HG02970 (cell line): ENCODE measurements at regions not wholly inside any gene's neighbourhood (a gene's known extent, or its start where the extent isn't known, plus 50 kb on each side); places are given as distances from the start of the nearest gene placed in this dataset.

Source experiments
- ATAC-seq: cut with Tn5 transposase; IDR thresholded peaks from one replicate; pipeline ENCODE4 v1.9.1; 2021; ENCODE audit warnings: mild to moderate bottlenecking, moderate library complexity, moderate number of reproducible peaks; ENCODE audit not compliant: unreplicated experiment, low FRiP score

DNA sequence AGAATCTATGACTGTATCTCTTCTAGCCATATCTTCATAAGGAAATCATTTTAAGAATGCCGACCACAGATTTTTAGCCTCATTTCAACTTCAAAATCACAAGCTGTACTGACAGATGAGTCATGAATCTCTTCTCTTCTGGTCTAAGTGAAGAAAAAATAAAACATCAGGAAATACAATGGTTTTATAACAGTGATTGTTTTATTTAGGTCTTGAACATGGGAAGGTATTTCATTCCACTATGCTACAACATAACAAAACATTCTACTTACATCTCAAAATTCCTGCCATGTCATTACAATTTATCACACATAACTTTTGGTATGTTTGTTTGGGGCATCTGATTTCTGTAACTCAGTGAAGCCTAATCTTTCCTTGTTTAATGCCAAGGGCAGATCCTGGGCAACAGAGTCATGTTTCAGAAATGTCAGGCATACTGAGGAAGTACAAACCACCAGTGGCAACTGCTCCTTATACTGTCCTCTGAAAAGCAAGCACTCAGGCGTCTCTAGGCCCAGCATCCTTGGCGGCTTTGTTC, 325.0 kb downstream of the PDHA2 start:
- no peak for ATAC-seq

DNA sequence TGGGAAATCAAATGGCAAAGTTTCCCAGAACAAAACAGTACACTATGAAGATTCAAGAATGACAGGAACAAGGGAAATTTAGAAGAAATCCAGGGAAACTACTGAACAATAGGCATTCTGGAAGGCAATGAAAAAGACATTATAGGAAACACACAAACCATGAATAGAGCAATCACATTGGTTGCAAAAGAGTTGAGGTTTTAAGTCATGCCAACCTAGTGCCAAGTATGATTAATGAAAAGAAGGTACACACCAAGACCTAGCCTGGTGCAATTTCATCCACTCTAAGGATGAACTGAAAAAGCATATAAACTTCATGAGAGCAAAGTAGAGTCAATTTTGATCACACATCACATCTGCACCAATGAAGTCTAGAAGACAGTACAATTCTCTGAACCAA, 326.9 kb downstream of the PDHA2 start:
- no peak for ATAC-seq

DNA sequence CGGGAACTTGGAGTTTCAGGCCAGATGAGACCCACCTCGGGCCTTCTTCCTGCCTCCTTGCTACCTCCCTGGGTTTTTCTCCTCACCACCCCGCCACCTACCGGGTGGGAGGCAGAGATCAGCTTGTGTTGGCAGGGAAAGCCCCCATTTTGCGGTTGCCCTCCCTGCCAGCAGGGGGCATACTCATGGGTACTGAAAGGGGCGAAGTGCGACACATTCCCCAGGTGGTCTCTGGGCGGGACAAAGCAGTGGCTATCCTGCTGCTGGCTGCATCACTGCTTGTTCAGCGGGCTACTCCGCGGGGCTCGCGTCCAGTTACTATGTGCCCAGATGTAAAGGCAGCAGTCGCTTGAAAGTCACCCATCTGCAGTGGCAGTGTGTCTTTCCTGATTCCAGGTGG, 330.3 kb downstream of the PDHA2 start:
- no peak for ATAC-seq

DNA sequence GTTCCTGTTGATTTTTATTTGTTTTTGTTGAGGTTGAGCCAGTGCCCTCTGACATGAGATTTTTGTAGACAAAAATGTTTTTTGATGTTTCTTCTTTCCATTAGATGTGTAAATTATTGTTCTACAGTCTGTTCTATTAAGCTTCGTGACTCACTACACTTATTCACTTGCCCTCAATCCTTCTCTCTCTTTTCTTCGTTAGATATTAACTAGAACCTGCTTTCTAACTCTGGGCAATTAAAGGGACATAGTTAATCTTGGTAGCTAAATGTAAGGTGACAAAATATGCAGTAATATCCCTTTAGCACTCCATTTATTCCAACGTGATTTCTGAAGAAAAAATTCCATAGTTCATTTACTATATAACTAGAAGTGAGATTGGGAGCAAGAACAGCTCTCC, 333.9 kb downstream of the PDHA2 start:
- no peak for ATAC-seq

DNA sequence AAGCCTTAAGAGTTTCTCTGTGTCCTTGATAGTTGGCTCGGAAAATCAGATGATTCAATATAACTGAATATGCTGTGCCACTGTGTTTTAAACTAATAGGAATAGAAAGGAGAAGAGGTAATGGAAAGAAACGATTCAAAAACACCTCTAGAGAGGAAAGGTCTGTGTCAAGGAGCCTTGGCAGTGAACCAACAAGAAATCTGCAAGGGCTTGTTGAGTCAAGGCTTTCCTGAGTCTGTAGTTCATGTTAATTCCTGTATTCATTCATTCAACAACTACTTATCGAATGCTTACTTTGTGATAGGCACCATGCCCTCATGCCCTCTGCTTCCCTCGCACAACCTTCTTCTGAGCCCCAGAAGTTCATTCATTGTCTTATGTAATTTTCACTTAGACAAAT, 336.0 kb downstream of the PDHA2 start:
- ATAC-seq = no peak

DNA sequence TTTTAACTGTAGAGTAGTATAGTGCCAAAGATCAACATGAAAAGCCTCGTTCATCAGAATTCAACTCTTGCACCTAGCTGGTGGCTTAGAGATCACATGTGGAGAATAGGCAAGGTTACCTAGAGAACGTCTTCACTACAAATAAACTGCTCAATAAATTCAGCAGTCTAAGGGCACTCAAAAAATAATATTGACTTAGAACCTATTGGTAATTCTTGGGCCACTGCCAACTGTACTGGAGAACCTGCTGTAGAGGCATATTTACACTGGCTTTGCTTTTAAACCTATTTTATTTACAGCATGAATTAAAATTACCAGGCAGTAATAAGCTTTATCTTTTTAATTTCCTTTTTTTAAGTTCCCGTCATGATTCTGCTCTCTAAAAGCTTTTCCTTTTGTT, 343.7 kb downstream of the PDHA2 start:
- no peak for ATAC-seq

DNA sequence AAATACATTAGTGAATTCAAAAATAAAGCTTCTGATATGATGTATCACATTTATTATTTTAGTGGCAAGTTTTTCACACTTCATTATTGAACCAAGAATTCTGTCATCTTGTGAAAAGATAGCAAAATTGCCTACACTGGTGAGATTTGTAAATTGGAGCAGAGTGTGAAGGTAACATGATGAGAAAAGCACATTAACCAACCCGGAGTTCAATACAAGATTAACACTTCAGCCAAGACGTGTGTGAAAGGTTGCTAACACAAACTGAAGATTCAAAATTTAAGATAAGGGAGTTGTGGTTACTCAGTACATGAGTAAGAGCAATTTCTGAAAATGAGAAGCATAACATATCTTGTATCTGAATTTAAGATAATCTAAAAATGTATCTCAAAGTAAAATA, 346.7 kb downstream of the PDHA2 start:
- no peak for ATAC-seq

DNA sequence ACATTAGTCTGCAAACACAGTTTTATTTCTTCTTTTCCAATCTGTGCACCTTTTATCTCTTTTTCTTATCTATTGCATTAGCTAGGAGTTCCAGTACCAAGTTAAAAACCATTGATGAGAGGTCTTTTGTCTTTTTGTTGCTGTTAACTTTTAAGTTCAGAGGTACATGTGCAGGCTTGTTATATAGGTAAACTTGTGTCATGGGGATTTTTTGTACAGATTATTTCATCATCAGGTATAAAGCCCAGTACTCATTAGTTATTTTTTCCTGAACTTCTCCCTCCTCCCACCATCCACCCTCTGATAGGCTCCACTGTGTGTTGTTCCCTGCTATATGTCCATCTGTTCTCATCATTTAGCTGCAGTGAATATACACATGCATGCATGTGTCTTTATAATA, 349.9 kb downstream of the PDHA2 start:
- ATAC-seq = no peak

DNA sequence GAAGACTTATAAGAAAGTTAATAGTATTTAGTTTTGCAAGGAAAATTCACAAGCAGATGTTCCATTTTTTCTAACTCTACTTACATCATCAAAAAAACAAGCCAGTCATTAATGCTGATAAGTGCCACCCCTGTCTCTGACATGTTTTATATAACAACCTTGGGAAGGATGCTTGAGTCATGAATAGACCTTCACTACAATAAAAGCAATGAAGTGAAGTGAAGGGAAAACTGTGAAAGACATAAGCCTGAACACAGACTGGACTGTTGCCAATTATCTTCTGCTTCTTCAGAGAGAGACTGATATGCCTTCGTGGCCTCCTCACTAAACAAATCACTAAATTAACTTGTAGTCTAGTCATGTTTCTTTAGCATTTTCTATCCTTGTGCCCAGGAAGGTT, 353.2 kb downstream of the PDHA2 start:
- no peak for ATAC-seq

DNA sequence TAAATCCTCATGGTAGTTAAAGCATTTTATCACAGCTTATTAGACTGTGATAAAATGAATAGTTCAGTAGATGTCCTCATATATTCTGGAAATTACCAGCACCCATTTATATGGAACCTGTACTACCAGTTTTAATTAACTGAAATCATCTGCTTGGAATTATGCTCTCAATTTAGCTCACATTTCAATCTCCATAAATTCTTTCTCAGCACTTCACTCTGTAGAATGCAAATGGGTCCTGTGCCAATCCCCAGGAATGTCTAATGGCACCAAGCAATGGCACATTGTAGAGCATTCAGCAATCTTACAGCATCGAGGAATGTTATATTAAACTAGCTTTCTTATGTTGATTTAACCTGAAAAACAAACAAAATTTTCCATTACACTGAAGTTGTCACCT, 355.1 kb downstream of the PDHA2 start:
- no peak for ATAC-seq

DNA sequence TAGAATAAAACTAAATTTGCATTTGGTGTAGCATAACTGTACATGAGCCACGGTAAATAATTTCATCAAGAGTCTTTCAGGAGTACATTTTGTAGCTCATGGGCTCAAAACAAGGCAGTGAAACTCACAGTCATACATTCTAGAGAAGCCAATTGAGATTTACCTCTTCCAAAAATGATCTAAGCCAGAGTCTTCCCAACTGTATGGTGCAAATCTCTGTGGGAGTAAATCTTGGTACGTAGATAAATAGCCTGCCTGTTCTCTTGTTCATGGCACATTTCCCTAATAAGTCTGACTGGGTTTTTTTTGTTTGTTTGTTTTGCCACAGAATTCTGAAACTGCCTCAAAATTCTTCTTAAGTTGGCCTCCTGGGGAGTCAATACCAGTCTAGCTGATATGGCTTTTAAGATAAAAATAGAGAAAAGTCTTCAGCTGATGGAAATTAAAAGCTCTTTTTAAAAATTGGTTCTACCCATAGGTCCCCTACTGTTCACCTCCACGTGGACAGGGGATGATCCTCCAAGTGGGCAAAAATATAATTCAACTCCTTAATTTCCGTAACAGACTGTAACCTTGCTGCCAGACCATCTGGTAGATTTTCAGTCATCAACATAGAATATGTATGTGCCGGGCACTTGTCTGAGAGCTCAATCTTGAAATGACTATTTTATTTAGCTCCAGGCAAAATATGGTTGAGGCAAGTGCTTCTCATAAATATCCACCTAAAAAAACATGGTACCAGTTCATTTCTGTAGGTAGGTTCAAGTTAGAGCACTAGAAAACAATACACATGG, 365.4 kb downstream of the PDHA2 start:
- ATAC-seq = no peak

DNA sequence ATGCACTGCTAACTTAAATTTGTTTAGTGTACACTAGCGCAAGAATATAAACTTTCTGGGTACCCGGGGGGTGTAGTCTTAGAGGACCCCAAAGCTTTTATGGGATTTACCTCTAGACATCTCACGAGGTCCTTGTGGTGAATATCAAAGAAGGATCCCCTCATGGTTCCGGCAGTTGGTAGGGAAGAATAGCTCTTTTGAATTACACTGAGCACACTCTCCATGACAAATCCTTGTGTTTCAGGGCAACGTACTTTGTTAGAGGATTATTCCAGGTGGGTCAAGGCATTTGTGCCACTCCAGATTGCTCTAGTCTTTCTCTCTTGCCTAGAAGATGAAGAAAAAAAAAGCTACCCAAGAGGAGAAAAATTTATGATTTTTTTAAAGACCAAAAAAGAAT, 387.6 kb downstream of the PDHA2 start:
- ATAC-seq = no peak

DNA sequence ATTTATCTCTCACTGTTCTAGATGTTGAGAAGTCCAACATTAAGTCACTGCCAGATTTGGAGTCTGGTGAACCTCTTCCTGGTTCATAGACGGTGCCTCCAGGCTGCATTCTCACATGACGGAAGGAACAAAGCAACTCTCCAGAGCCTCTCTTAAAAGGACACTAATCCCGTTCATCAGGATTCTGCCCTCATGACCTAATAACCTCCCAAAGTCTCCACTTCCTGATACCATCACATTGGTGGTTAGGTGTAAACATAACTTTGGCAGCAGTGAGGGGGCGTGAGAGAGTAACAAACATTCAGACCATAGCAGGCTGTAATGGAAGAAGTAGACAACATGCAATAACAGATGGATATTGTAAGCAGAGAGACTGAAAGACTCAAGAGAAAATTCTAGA, 388.6 kb downstream of the PDHA2 start:
- ATAC-seq = no peak

DNA sequence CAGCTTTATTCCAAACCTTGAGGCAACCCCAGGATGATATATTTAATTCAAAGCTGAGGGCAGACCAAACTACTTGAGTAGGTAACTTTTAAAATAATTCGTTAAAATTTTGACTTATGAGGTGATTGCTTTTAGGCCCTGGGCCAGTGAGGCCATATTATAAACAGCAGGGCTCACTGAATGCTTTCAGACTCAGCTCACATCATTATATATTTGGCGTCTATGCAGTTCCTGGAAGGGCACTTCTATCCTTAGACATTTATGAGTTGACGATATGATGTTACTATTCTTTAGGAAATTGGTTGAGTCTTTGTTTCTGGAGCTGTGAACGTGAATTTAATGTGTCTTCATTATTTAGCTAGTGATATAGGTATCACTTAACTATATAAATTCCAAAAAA, 400.1 kb downstream of the PDHA2 start:
- ATAC-seq = no peak

DNA sequence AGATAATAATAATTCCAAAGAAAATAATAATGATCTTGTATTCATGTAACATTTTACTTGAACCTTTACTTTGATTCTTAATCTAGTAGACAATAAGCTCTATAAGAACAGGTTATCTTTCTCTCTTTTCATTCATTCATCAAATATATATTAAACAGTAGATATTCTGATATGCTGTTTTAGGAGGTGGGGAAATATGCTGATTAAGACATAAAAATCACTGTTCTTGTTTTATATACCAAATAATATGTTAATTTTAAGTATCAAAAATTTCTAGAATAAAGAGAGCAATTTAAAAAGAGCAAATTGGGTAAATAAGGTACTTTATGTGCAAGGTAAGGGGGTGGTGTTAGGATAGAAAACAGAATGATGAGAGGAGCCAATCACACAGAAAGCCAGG, 401.9 kb downstream of the PDHA2 start:
- ATAC-seq = no peak

DNA sequence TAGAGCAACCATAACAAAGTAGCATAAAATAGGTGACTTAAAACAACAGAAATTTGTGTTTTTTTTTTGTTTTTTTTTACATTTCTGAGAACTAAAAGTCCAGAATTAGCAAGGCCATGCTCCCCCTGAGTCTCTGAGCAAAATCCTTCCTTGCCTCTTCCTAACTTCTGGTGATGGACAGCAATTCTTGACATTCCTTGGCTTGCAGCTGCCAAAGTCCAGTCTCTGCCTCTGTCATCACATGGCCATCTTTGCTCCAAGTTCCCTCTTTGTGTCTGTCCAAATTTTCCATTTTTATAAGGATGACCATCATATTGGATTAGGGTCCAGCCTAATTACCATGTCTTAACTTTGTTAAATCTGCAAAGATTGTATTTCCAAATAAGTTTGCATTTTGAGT, 407.2 kb downstream of the PDHA2 start:
- no peak for ATAC-seq

DNA sequence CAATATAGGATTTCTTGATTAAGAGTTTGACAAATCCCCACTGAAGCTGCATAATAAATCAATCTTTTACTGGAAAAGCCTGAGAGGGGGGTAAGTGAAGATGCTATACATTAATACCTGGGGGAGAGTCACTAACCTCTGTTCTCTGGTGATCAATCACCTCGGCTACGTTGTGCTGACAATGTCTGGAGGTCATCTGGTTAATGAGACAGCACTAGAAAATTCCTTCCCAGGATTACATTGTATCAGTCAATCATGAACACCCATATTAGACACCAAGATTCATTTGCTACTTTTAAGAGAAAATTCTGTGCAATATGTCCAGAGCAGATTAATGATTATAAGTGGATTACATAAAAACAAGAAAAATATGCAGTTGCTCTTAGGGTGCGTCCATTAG, 408.3 kb downstream of the PDHA2 start:
- ATAC-seq = no peak

DNA sequence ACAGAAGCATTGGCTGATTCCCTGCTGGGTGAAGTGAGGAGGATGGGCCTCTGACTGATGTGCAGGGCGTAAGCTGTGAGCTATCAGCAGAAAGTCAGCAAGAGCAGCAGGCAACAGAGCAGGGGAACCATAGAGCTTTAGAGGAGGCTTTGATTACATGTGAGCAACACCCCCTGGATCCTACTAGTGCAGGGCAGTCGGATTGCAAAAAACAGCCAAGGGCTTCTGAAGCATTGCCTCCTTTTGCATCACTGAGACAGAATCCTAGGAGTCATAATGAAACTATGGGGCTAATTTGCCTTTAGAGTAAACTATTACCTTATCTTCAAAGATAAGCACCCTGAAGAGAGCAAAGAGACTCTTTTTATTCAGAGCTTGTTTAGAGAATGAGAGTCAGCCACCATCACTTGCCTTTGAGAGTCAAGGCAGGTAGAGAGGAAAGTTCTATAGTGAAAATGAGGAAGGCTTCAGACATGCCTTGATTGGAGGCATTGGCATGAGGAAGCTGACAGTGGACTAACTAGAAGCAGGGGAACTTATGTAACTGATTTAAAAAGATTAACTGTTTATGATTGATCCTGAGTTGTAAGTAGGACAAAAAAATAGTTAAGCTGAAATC, 420.3 kb downstream of the PDHA2 start:
- ATAC-seq = no peak

DNA sequence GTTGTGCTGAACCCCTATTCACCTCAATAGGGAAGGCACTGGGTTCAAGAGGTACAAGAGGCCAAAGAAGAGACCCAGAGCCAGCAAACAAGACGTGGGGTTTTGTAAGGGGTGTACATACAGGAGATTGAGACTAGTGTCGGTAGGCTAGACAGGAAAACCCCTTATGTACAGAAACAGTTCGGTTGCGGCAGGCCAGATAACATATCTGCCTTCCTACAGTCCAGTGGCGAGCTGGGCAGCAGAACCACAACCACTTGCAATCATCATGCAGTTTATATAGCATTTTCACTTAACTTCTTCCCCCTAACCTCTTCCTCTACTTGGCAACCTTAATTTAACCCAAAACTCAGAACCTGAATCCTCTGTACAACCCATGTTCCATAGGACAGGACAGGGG, 422.2 kb downstream of the PDHA2 start:
- no peak for ATAC-seq

DNA sequence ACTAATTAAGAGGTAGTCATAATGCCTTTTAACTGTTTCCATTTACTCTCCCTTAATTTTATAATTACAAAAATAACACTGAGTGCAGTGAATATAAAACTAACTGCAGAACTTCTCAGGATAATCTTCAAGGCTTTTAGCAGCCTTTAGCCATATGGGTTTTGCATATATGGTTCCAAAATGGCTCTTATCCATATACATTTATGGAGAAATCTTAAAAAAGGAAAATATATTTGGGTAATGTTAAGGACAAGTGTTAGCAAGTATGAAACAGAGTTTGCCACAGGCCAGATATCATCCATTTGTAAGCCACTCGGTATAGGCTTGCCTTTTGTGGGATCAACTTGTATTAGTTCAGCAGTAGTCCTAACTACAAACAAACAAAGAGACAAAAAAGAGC, 423.4 kb downstream of the PDHA2 start:
- ATAC-seq = no peak

DNA sequence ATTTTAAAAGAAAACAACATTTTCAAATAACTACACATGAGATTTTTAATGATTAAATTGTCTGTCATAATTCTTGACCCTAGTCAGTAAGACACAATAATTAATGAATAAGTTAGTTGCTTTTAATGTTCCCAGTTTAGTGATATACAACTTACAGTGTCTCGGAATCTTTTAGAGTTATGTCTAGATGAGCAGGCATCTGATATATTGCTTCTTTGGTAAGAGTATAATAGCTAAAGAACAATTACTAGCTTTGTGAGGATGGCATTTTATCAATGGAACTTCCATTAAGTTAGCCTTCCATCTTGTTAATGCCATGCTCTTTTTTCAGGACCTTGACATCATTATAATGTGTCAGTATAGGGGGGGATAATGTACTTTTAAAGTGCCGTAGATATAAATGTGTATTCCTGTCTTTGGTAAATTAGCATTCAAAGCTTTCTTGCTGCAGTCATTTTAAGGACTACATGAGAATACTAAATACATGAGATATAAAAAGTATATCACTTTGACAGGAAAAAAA, 425.1 kb downstream of the PDHA2 start:
- ATAC-seq = no peak

DNA sequence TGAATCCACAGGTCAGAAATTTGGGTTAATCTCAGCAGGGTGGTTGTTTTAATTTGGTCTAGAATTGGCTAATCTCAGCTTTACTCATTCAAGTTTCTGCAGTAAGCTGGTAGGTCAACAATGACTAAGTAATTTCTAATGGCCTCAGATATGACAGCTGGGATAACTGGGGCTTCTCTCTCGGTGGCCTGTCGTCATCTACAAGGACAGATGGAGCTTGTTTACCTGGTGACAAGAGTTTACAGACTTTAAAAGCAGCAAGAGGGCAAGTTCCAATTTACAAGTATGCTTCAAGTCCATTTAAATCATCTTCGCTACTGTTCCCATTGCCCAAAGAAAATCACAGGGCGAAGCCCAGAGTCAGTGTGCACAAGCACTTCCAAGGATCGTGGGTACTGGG, 453.9 kb downstream of the PDHA2 start:
- ATAC-seq = no peak
